NCI-H1694 (cell line): ENCODE measurements at regions not wholly inside any gene's neighbourhood (a gene's known extent, or its start where the extent isn't known, plus 50 kb on each side); places are given as distances from the start of the nearest gene placed in this dataset.

Experiments used
- DNase-seq: peaks from one replicate; lab custom pipeline; 2025; lab: John Stamatoyannopoulos, UW

DNA sequence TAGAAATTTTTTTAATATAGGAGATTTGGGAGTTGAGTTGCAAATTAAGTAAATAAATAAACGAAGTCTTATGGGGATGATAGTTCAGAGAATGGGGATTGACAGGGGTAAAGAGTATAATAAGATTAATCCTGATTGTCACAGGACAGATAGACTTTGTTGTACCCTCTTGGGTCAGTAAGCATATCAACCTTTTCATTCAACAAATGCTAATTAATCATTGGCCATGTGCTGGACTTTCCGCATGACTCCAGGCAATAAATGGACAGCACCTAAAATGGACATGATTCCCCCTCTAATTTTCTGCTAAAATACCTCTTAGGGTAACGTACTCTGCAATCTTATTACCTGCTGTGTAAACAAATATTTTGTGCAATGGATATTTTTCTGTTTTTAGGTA is 1331.1 kb upstream of the ADGRL3 start:
- no peak for DNase-seq

DNA sequence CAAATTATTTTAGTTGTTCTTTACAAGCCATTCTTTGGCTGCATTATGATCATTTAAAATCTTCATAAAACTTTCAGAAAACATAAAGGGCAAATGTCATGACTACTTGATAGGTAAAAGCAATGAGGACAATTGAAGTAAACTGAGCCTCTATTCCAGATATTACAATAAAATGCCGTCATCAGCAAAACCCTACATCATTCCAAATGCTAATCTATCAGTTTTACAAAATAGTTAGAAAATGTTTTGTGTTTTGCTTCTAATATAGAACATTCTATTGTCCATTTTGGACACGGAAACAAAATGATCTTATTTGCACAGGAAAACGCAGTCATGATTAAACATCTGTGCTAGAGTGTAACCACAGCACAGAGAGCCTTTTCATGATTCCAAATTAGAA is 1330.6 kb upstream of the ADGRL3 start:
- no peak for DNase-seq

- DNase-seq = no peak
Observed at GRCh38 chr4:59881632-59882031, 1318.5 kb upstream of the ADGRL3 start.

GRCh38 chr4:59904331-59904730 is 1295.8 kb upstream of the ADGRL3 start:
- no peak for DNase-seq

DNA sequence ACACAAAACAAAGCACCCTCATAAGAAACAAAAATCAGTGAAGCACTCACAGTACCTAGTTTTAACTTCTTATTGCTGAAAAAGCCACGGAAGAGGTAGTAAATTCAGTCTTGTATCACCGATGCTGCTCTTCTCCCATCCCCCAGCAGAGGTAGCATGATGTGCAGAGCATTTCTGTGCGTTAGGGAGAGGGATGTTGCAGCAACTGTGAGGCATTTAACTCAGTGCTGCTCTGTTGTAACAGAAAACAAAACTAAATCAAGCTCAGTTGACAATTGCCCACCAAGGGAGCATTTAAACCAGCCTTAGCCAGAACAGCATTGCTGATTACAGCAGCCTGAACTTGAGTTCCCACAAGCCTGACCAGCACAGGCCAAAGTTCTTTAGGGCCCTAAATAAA is 1279.7 kb upstream of the ADGRL3 start:
- no peak for DNase-seq

DNA sequence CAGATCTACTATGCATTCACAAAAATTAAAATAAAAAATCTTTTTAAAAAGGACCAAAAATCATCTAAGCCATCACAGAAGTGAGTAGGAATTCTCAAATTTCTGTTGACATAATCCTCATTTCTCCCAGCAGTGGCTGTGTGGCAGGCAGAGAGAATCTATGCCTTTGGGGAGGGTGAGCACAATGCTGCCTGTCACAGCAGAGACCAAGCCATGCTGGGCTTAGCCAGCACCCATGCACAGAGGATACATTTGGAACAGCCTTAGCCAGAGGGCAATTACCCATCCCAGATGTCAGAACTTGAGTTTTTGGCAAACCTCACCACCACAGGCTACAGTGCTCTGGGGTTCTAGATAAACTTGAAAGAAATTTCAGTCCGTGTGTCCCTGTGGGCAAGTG is 1274.8 kb upstream of the ADGRL3 start:
- no peak for DNase-seq

- DNase-seq = no peak
Observed at GRCh38 chr4:59936566-59936965, 1263.6 kb upstream of the ADGRL3 start.

DNA sequence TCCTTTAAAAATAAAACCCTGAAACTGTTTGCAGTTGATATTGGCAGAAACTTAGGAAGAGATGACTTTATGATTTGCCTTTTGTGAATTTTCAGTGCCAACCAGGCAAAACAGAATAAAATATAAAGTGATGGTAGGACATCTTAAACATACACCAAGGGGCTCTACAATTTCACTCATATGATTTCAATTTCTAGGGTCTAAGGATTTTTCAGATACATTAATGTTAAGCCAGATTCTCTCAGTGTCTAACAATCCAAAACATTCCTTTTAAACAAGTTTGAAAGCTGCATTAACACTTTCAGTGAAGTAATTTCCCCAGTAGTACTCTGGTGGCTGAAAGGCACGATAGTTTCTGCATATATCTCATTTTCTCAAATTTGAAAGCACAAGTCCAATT is 1262.0 kb upstream of the ADGRL3 start:
- DNase-seq = no peak

DNA sequence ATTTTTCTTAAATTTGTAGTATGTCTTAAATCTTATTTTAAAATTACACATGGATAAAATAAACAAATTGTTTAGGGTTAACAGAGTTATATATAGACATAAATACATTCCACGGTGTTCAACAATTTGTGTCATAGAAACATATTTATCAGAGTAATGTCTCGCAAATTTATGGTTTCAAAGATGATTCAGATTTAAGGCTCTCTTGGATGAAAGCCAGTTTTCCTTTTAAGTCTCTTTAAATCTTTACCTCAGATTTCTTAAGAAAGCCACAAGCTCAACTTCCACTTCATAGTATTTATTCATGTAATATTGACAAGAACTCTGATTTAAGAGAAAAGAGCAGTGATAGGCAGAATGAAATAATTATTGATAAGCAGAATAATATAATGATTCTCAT is 1254.8 kb upstream of the ADGRL3 start:
- no peak for DNase-seq

DNA sequence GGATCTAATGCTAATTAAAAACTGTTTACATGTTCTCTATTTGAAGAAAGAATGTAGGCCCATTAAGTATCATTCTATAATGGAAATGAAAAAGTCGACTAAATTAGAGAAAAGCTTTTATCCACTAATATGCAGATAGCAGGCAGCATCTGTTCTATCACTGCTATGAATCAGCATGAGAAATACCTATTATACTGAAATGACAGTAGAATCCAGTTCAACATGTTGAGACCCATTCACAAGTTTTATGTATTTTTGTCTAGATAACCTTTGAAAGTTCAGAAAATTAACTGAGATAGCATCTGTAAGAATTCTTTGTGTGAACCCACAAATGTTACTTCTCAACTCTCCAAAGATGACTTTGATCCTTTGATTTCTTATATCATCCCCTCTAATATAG is 1254.4 kb upstream of the ADGRL3 start:
- no peak for DNase-seq

- no peak for DNase-seq
Observed at GRCh38 chr4:59956366-59956765, 1243.8 kb upstream of the ADGRL3 start.

GRCh38 chr4:59960143-59960542 is 1240.0 kb upstream of the ADGRL3 start:
- no peak for DNase-seq

- DNase-seq = no peak
Observed at GRCh38 chr4:59966758-59967157, 1233.4 kb upstream of the ADGRL3 start.

DNA sequence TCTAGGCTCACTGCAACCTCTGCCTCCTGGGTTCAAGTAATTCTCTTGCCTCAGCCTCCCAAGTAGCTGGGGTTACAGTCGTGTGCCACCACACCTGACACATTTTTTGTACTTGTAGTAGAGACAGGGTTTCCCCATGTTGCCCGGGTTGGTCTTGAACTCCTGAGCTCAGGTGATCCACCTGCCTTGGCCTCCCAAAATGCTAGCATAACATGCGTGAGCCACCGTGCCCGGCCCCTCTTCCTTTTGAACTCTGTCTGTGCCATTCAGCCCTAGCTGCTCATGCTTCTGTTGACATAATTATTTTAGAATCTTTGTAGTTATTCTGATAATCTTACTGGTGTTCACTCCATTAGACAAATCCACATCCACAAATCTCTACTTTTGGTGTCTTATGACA is 1231.3 kb upstream of the ADGRL3 start:
- no peak for DNase-seq

DNA sequence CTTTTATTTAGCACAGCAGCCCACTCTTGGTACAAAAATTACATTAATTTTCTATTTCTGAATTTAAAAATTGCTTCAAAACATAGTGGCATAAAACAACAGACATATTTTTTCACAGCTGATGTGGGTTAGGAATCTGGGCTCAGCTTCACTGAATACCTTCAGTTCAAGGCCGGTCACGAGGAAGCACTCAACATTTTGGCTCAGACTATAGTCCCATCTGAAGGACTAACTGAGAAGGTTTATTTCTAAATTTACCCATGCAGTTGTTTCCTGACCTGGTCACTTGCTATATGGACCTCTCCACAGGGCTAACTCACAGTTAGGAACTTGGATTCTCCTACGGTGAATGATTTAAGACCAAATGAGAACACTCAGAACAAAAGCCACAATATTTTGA is 1230.2 kb upstream of the ADGRL3 start:
- DNase-seq = no peak

DNA sequence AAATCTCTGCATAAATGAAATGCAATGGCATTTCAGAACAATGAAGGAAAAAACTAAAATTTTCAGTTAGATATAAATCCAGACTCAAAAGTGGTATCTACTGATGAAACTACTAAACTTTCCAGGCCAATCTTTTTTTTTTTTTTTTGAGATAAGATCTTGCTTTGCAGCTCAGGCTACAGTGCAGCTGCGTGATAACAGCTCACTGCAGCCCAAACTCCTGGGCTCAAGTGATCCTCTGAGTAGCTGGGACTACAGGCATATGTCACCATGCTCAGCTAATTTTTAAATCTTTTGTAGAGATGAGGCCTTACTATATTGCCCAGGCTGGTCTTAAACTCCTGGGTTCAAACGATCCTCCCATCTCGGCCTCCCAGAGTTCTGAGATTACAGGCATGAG is 1228.2 kb upstream of the ADGRL3 start:
- DNase-seq = no peak

- DNase-seq = no peak
Observed at GRCh38 chr4:59973492-59973891, 1226.6 kb upstream of the ADGRL3 start.

DNA sequence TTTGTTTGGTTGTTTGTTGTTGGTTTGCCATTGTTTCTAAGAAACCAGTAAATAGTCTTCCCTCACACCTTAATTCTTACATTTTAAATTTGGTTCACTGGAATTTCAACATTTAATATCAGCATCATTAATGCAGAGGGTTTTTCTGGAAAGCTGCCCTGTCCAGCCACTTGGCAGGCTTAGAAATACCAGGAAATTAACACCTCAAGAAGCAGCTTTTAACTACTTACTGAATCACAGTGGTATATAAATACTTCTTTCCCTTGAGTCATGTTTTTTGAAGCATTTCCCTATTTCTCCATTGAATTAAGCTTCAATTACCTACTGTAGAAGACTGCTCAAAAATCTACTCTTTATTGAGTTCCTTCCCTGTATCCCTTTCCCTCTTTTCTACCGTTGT is 1221.1 kb upstream of the ADGRL3 start:
- DNase-seq = no peak

GRCh38 chr4:59983852-59984251 is 1216.3 kb upstream of the ADGRL3 start:
- no peak for DNase-seq

- no peak for DNase-seq
Observed at GRCh38 chr4:59987289-59987688, 1212.8 kb upstream of the ADGRL3 start.

- no peak for DNase-seq
Observed at GRCh38 chr4:59994118-59994517, 1206.0 kb upstream of the ADGRL3 start.

- no peak for DNase-seq
Observed at GRCh38 chr4:60002603-60003337, 1197.4 kb upstream of the ADGRL3 start.

- DNase-seq = no peak
Observed at GRCh38 chr4:60013464-60014184, 1186.5 kb upstream of the ADGRL3 start.

GRCh38 chr4:60016971-60017370 is 1183.2 kb upstream of the ADGRL3 start:
- no peak for DNase-seq
